ENCODE measurements at regions not wholly inside any gene's neighbourhood (a gene's known extent, or its start where the extent isn't known, plus 50 kb on each side); places are given as distances from the start of the nearest gene placed in this dataset.
A peak's percentile ranks its signal among the peaks of the same experiment; 100 is the strongest.
"Not testable (repeated sequence)": the region's sequence is repeated elsewhere in the genome, so short reads cannot be mapped to it uniquely, and the experiment has no call there.

DNA sequence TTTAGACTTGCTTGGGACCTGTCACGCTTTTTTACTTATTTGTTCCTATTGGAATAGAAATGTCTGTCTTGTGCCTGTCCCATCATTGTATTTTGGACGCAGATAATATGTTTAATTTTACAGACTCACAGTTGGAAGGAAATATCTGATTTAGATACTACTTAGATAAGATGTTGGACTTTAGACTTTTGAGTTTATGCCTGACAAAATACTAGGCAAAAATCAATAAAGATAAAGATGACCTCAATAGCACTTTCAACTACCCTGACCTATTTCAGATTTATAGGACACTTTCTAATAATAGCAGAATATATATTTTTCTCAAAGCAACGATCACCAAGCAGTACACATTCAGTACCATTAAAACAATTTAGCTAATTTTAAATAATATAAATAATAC, 150.1 kb upstream of the TGIF2LX start:
- ATAC-seq; H3K36me3 ChIP-seq (ENCODE audit: low read depth); H3K4me1 ChIP-seq (ENCODE audit: low read depth); intact Hi-C loops (cut with DNase I, micrococcal nuclease); H3K4me3 ChIP-seq; H3K9me3 ChIP-seq; DNase-seq: not testable (repeated sequence)

DNA sequence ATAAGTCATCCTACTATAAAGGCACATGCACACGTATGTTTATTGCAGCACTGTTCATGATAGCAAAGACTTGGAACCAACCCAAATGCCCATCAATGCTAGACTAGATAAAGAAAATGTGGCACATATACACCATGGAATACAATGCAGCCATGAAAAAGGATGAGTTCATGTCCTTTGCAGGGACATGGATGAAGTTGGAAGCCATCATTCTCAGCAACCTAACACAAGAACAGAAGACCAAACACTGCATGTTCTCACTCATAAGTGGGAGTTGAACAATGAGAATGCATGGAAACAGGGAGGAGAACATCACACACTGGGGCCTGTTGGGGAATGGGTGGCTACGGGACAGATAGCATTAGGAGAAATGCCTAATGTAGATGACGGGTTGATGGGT, 110.3 kb upstream of the TGIF2LX start:
- H3K9me3 ChIP-seq; H3K4me3 ChIP-seq; H3K4me1 ChIP-seq (ENCODE audit: low read depth); intact Hi-C loops (cut with DNase I, micrococcal nuclease); ATAC-seq; H3K36me3 ChIP-seq (ENCODE audit: low read depth); DNase-seq: not testable (repeated sequence)

- H3K4me1 ChIP-seq (ENCODE audit: low read depth); ATAC-seq; intact Hi-C loops (cut with DNase I, micrococcal nuclease); DNase-seq; H3K4me3 ChIP-seq; H3K9me3 ChIP-seq; H3K36me3 ChIP-seq (ENCODE audit: low read depth): not testable (repeated sequence)
Observed at GRCh38 chrX:89839723-89840122, 82.0 kb upstream of the TGIF2LX start.

DNA sequence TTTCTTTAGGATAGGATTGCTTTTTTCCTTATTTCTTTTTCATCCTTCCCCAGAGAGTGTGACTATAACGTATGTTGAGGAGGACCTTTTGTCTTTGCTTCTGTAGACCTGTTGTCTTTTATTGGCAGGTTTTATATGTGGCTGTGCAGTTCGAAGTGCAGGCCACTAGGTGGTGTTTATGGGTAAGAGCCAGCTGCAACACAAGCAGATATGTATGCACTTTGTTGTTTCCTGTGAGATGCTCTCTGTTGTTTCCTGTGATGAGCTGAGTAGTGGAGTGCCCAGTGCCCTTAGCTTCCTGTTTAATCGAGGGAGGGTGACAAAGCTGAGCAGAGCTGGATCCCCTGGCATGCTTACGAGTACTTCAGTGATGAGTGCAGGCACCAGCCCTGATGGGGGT, 50.0 kb upstream of the TGIF2LX start:
- H3K4me3 ChIP-seq; H3K36me3 ChIP-seq (ENCODE audit: low read depth); H3K9me3 ChIP-seq; intact Hi-C loops (cut with DNase I, micrococcal nuclease); H3K4me1 ChIP-seq (ENCODE audit: low read depth); DNase-seq: not testable (repeated sequence)
- peak; percentile 44 for ATAC-seq
